ENCODE measurements at regions not wholly inside any gene's neighbourhood (a gene's known extent, or its start where the extent isn't known, plus 50 kb on each side); places are given as distances from the start of the nearest gene placed in this dataset.
"Not testable (repeated sequence)": the region's sequence is repeated elsewhere in the genome, so short reads cannot be mapped to it uniquely, and the experiment has no call there.

DNA sequence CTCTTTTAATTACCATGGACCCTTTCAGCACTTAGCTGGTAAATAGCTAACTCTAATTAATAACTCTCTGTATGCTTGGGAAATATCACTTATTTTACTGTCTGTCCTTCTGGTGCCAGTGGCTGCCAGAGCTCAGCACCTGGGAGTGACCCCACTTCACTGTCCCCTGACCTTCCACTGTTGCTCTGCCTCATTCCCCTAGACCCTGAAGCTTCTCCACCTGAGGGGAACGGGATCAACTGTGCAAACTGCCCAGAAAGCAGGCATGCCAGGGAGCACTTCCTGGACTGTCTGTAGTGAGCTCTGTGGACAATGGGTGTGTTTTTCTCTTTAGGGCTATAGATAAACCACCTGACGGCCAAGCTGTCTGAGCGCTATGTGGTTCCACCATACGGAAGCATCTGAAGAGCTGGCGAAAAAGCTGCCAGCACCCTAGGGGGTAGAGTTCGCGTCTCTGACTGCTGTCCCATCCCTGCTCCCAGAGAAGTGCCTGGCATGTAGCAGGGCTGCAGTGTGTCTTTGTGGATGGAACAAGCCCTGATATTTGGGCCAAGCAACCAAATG is 106.3 kb upstream of the FOXA2 start:
- DNase-seq (ENCODE audit: low read depth in 3 of 3) = no peak

DNA sequence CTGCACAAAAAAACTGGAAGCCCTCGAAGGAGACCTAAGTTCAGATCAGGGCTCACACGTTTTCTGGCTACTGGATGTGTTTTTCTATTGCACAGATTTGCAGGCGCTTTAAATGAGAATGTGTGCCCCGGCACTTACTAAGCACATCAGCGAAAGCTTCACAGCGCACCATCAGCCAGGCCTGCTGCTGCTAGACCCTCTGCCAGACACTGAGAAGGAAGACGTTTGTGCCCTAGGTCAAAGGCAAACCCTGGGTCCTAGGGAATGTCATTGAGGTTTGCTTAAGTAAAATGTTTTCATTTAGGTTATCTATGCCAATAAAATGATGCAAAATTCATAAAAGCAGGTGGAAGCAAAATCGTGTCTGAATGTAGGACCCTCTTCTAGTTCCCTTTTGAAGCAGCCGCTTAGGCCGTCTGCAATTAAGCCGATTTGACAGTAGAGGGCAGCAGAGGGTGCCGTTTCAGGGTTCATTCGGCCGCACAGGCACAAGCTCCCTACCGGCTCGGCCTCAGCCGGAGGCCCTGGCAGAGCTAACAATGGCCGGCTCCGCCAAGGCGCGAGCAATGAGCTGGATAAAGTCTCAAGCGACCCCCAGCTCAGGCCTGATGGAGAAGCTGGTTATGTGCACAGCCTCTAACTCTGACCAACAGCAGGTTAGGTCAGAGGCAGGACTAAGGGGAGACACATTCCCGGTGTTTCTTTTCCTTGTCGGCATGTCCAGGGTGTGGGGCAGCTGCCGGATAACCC is 107.2 kb upstream of the FOXA2 start:
- DNase-seq (ENCODE audit: low read depth in 3 of 3) = peak; percentile 14 to 34 (median 29)

DNA sequence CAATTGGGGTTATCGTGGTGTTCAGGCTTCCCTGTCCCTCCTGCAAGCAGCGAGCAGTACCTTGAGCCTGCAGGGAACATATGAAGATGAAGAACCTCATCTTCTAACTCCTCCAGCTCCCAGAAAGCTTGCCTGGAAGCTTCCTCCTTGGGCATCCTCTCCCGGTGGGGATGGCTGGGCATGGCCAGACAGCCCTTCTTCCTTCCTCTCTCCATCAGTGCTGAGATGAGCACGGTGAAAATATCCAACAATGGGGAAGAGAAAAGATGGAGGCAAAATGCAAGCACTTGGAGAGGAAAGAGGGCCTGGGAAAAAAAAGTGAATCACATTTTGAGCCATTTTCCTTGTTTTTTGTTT is 107.7 kb upstream of the FOXA2 start:
- DNase-seq (ENCODE audit: low read depth in 3 of 3) = no peak

DNA sequence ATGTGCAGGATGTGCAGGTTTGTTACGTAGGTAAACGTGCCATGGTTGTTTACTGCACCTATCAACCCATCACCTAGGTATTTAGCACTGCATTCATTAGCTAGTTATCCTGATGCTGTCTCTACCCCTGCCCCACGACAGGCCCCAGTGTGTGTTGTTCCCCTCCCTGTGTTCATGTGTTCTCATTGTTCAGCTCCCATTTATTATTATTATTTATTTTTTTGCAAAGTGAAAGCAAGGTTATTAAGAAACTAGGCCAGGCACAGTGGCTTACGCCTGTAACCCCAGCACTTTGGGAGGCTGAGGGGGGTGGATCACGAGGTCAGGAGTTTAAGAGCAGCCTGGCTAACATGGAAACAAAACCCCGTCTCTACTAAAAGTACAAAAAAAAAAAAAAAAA is 108.2 kb upstream of the FOXA2 start:
- DNase-seq (ENCODE audit: low read depth in 3 of 3) = not testable (repeated sequence)

DNA sequence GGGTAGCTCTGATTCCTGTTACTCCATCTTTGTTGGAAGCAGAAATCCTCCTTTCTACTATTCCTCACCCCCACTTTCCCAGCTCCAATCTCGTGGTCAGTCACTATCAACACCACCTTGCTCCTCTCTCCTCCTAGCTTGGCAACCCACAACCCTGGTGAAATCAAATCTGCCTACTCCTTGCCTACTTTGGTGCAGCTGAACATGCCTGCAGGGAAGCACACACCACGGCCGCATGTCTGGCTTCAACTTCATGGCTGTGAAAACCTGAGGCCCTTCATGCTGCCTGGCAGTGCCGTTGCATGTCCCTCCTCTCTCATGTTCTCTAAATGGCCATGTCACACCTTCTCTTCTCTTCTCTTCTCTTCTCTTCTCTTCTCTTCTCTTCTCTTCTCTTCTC is 112.4 kb upstream of the FOXA2 start:
- DNase-seq (ENCODE audit: low read depth in 3 of 3) = no peak

DNA sequence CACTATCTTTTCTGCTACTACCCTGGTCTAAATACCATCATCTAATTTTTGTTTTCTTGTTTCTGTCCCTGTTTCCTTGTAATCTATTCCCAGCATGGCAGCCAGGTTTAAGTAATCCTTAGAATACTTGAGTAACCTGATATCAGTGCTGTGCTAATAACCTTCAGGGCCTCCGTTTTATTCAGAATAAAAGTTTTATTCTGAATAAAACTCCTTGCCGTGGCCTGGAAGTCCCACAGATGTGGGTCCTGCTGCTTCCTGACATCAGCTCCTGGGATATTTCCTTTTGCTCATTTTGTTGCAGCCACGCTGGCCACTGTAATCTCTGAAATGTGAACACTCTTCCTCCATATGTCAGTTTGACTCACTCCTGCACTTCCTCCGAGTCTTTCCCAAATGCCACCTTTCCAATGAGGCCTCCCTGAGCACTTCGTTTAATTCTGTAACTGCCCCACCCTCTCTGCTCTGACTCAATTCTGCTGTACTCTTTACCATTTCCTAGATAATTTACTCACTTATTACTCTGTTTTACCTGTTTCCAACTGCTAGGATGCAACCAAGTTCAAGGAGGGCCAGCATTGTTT is 114.0 kb upstream of the FOXA2 start:
- DNase-seq (ENCODE audit: low read depth in 3 of 3) = no peak

DNA sequence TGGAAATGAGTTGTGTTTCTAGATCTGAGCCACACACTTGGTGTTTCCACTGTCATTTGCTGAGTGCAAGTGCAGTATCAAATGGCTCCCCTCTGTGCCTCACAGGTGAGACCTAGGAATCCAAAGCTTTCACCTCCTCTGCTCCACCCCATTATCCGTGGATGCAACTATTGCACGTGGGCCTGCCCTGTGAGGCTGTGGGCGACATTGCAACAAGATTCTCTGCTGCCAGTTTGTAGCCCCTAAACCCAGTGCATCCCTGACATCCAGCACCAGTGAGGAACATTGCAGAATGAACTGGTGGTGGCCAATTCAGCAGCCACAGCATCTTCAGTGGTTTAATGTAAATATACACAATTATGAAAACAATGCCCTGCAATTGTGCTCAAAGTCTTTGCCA is 115.0 kb upstream of the FOXA2 start:
- no peak for DNase-seq (ENCODE audit: low read depth in 3 of 3)

DNA sequence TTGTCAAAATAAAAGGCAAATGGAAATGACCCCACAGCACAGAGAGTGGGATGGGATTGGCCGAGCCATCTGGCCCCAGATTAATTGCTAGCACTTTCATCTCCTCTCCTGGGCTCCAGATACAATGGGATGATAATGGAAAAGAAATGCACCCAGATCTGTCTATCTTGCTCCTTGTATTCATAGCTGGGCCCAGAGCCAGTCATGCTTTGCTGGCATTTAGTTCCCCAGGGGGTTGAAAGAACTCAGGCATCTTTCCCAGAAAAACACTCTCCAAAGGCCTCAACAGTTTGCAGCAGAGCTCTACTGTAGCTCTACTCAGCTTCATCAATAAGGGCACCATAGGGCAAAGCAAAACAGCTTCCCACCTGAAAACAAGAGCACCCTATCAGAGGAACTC is 116.0 kb upstream of the FOXA2 start:
- no peak for DNase-seq (ENCODE audit: low read depth in 3 of 3)

DNA sequence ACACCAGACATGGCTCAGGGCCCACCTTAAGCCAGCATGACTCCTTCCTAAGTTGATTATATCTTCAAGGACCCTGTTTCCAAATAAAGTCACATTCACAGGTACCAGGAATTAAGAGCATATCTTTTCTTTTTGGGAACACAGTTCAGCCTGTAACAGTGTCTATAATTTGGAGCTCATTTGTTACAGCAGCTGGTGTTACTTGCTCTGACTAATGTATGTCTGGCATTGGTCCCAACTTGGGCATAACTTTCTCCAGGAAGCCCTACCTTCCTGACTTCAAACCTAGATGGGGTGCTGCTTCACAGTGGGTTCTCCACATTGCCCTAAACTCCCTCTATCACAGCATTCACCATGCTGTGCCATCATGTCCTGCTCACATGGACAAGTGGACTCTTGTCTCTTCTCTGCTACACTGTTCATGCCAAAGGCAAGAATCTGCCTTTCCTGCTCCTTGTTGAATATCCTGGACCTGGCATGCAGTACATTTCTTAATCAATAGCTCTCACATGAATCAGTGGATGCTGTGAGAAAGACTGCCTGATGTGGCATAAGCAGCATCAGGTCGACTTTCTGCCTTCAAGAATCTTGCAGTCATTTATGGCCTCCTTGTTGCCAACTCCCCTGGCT is 117.4 kb upstream of the FOXA2 start:
- DNase-seq (ENCODE audit: low read depth in 3 of 3) = no peak

DNA sequence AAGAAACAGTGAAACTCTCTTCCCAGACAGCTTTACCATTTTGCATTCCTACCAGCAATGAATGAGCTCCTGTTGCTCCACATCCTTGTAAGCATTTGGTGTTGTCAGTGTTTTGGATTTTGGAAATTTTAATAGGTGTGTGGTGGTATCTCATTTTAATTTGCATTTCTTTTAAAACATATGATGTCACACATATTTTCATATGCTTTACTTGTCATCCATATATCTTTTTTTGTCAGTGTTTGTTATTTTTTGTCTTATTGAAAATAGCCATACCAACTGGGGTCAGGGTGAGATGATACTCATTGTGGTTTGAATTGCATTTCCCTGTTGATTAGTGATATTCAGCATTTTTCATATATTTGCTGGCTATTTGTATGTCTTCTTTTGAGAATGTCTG is 119.5 kb upstream of the FOXA2 start:
- no peak for DNase-seq (ENCODE audit: low read depth in 3 of 3)

DNA sequence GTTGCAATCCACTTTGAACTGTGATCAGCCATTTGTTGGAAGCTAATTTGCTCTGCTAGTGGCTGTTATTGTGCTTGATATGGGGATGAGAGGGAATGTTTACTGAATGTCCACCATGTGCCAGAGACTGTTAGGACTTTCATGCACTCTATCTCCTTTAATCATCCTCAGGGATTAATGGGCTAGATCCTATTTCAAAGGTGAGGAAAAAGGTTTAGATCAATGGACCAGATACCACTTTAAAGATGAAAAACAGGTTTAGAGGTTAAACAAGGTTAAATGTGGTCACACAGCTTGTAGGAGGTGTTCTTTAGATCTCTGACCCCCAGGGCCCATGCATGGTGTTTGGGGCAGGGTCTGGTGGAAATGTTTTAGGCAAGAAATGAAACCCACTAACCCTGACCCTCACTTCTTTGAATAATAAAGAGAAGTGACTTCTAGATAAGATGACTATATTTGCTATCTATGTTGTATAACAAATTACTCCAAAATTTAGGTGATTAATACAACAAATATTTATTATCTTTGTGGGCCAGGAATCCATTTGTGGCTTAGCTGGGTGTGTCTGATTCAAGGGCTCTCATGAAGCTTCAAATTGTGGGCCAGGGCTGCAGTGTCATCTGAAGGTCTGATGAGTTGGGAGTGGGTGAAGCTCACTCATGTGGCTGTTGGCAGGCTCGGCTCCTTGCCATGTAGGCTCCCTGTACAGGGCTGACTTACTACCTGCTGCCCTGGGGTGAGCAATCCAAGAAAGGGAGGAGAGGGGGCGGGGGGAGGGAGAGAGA is 127.8 kb upstream of the FOXA2 start:
- no peak for DNase-seq (ENCODE audit: low read depth in 3 of 3)

DNA sequence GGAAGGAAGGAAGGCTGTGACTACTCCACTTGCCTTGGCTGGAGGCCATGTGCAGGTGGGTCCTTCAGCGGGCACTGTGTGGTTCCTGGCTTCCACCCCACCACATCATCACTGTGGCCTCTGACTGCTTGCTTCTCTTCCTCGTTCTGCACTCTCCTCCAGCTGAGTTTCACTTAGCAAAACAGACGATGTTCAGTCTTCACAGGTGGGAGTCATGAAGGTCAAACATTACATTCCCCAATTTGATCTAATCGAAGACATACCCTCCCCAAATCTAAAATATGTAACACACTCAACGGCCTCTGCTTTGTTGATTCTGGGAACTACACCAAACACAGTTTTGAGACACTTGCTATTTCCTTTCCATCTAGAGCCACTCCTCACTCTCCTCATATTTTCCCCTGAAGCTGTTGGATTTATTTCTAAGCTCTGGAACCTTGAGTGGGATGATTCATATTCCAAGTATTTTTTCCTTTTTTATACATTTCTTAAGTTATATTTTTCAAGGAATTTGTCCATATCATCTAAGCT is 132.5 kb upstream of the FOXA2 start:
- DNase-seq (ENCODE audit: low read depth in 3 of 3) = no peak

DNA sequence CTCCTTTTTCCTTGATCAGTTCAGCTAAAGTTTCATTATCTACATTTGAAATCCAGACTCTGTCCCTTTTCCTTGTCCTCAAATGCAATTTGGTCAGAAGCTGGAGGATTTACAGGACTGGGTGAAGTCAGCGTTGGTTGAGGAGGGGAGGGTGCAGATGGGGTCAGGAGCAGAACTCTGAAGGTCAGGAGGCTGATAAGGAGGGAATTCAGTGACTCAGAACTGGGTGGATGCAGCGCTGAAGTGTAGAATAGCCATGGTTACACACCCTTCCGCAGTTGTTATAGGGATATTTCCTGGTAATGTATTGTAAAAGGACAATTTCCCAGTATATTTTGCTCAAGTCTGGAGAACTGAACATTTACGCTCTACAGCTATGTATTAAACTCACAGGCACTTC is 133.1 kb upstream of the FOXA2 start:
- DNase-seq (ENCODE audit: low read depth in 3 of 3) = no peak

DNA sequence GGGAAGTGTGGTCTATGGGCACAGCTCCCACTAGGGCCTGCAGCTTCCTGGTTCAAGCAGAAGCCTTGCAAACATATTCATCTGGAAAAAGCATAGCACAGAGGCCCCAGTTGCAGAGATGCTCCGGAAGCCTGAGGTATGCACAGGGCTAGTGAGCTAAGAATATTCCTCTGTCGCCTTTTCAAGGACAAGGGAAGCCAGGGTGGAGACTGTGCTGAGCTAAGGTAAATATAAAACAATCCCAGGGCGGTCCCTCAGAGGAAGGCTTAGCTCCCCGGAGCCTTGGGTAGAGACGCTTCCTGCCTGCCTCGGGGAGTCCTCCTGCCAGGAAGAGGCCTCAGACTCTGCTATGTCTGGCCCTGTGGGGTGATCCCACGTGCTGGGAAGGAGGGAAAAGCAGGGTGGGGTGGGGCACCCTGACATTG is 134.8 kb upstream of the FOXA2 start:
- DNase-seq (ENCODE audit: low read depth in 3 of 3) = no peak

DNA sequence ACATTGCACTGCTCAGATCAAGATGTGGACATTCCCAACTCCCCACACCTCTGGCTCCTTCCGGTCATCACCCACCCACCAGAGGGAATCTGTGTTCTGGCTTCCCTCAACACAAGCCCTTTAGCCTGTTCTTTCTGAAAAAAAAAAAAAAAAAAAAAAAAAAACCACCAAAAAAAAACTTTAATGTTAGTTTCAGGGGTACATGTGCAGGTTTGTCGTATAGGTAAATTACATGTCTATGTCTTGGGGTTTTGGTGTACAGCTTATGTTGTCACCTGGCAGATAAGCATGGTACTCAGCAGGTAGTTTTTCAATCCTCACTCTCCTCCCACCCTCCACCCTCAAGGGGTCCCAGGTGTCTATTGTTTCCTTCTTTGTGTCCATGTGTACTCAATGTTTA is 135.8 kb upstream of the FOXA2 start:
- DNase-seq (ENCODE audit: low read depth in 3 of 3) = no peak

DNA sequence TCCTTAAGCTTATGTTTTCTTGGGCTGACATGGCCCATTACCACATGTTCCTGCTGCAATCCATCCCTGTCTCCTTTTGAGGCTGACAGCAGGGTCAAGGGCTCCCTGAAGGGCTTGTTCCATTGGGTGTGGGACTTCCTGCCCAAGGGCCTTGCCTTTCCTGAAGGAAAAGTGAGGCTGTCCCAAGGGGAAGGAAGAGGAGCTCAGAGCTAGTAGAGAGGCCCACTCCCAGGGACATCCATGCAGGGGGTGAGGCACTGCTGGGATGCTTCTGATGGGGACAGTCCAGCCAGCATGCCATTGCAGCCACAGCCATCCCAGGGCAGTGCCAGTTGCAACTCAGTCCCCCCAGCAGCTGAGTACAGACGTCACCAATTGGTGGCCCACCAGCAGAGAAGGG is 138.4 kb upstream of the FOXA2 start:
- DNase-seq (ENCODE audit: low read depth in 3 of 3) = no peak

DNA sequence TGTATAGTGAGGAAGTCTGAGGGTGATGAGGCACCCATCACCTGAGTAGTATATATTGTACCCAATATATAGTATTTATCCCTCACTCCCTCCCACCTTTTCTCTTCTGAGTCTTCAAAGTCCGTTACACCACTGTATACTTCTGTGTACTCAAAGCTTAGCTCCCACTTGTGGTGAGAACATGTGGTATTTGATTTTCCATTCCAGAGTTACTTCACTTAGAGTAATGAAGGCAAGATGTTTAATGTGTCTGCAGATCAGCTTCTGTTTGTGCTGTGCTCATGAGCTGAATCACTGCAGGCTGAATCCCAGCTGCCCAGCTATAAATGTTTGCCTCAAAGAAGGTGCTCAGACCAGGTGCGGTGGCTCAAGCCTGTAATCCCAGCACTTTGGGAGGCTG is 139.3 kb upstream of the FOXA2 start:
- no peak for DNase-seq (ENCODE audit: low read depth in 3 of 3)

DNA sequence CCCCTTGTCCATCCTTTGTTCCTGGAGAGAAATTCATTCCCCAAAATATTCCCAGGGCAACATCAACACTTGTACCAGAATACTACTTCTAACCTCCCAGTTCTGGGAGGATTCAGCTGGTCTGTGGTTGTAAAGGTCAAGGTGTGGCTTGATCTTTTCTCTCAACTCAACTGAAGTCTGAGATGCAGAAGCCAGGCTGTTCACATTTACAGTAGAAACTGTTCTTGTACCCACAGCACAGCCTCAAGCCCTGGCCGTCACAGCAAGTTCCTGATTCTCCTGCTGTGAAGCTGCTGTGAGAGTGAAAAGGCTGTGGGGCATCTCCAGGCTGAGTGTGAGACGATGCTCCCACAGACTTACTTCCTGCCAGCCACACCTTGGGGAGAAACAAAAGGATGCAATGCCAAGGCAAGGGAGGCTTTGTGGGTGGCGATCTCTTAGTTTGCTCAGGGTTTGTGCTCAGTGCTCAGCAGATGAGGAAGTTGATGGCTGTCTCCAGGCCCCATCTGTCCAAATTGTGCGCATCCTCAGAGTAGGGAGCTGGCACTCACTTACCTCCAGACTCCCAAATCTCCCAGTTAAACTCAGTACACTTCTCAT is 143.9 kb upstream of the FOXA2 start:
- no peak for DNase-seq (ENCODE audit: low read depth in 3 of 3)

DNA sequence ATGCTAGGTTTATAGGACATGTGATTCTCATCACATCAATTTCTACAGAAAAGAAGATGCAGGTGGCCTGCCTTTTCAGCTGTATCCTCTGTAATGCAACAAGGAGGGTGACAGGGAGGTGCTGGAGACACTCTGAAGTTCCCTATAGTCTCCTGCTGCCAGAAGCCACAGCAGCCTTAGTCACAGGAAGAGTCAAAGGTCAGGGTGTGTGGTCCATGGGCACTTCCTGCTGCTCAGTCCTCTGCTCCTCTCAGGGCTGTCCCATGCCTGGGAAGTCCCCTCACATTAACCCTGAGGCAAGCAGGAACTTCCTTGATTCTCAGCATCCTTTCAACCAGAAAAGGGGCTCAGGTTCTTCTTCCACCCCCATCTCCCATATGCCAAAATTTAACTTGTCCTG is 144.8 kb upstream of the FOXA2 start:
- no peak for DNase-seq (ENCODE audit: low read depth in 3 of 3)

DNA sequence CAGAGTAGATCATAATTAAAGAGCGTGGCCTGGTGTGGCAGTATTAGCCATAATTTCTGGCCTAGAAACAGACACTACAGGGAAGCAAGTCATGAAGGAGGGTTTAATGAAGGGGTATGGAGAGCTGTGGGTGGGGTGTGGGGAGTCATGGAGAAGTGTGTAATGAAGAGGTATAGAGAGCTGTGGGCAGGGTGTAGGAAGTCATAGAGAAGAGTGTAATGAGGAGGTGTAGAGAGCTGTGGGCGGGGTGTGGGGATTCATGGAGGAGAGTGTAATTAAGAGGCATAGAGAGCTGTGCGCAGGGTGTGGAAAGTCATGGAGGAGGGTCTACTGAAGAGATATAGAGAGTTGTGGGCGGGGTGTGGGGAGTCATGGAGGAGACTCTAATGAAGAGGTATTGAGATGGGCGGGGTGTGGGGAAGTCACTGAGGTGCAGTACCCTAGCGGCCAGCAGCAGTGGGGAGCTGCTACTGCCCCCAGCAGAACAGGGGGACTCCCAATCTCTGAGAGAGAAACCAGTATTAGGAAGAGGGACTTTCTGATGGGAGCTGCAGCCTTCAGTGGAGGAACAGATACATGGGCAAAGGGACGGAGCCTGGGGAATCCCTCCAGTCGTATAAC is 145.4 kb upstream of the FOXA2 start:
- no peak for DNase-seq (ENCODE audit: low read depth in 3 of 3)

DNA sequence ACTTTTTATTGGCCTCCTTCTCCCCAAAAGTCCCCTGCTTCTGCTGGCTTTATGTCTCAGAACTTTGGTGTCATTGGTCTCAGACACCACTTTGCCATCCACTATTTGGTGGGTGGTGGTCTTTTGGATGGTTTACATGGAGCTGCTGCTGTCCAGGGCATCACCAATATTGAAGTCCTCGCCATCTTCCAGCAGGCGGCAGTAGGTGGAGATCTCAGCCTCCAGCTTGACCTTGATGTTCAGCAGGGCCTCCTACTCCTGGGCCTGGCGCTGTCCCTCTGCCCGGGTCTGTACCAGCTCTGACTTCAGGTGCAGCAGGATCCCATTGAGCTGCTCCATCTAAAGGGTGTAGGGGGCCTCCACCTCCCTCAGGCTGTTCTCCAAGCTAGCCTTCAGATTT is 148.4 kb upstream of the FOXA2 start:
- no peak for DNase-seq (ENCODE audit: low read depth in 3 of 3)

All from stimulated activated CD4-positive, alpha-beta T cell treated with anti-CD3 and anti-CD28 coated beads, TNF-alpha, amount 100 ng/mL, for 24 hours (primary cell).